NCI-H774 (cell line): ENCODE measurements at regions not wholly inside any gene's neighbourhood (a gene's known extent, or its start where the extent isn't known, plus 50 kb on each side); places are given as distances from the start of the nearest gene placed in this dataset.
"Not testable (repeated sequence)": the region's sequence is repeated elsewhere in the genome, so short reads cannot be mapped to it uniquely, and the experiment has no call there.

ENCODE experiments used
- DNase-seq: peaks from one replicate; lab custom pipeline; 2025; lab: John Stamatoyannopoulos, UW

- DNase-seq: no peak
These were observed 535.4 kb upstream of the NDST4 start for GRCh38 chr4:115648786-115649185.

- DNase-seq: no peak
These were observed 515.9 kb upstream of the NDST4 start for GRCh38 chr4:115629270-115629669.

- DNase-seq: no peak
These were observed 496.2 kb upstream of the NDST4 start for GRCh38 chr4:115609631-115610030.

GRCh38 chr4:115607311-115607710, 493.9 kb upstream of the NDST4 start:
- DNase-seq: no peak

- no peak for DNase-seq
These were observed 483.0 kb upstream of the NDST4 start for GRCh38 chr4:115596265-115597001.

GRCh38 chr4:115580901-115581300, 467.5 kb upstream of the NDST4 start:
- no peak for DNase-seq

- DNase-seq: no peak
These were observed 462.4 kb upstream of the NDST4 start for GRCh38 chr4:115575851-115576250.

GRCh38 chr4:115562506-115562905, 449.1 kb upstream of the NDST4 start:
- DNase-seq: no peak

- no peak for DNase-seq
These were observed 434.7 kb upstream of the NDST4 start for GRCh38 chr4:115548123-115548522.

- DNase-seq: no peak
These were observed 424.0 kb upstream of the NDST4 start for GRCh38 chr4:115537387-115537786.

GRCh38 chr4:115529126-115529525, 415.7 kb upstream of the NDST4 start:
- DNase-seq: no peak

GRCh38 chr4:115519476-115519875, 406.1 kb upstream of the NDST4 start:
- DNase-seq: not testable (repeated sequence)

- no peak for DNase-seq
These were observed 402.4 kb upstream of the NDST4 start for GRCh38 chr4:115515772-115516171.

- no peak for DNase-seq
These were observed 401.9 kb upstream of the NDST4 start for GRCh38 chr4:115515366-115515765.

- DNase-seq: no peak
These were observed 401.3 kb upstream of the NDST4 start for GRCh38 chr4:115514675-115515074.

GRCh38 chr4:115505326-115505725, 391.9 kb upstream of the NDST4 start:
- DNase-seq: no peak

GRCh38 chr4:115501656-115502055, 388.2 kb upstream of the NDST4 start:
- DNase-seq: no peak

- DNase-seq: not testable (repeated sequence)
These were observed 380.4 kb upstream of the NDST4 start for GRCh38 chr4:115493770-115494169.

GRCh38 chr4:115491686-115492085, 378.3 kb upstream of the NDST4 start:
- DNase-seq: no peak

- DNase-seq: no peak
These were observed 375.9 kb upstream of the NDST4 start for GRCh38 chr4:115489279-115489678.

GRCh38 chr4:115485402-115485801, 372.0 kb upstream of the NDST4 start:
- no peak for DNase-seq

- DNase-seq: no peak
These were observed 371.1 kb upstream of the NDST4 start for GRCh38 chr4:115484479-115484878.

GRCh38 chr4:115470763-115471162, 357.3 kb upstream of the NDST4 start:
- DNase-seq: no peak

- not testable (repeated sequence) for DNase-seq
These were observed 345.9 kb upstream of the NDST4 start for GRCh38 chr4:115459301-115459700.
